Right cardiac atrium (tissue), 5 donors: ENCODE measurements at regions not wholly inside any gene's neighbourhood (a gene's known extent, or its start where the extent isn't known, plus 50 kb on each side); places are given as distances from the start of the nearest gene placed in this dataset.
"Not testable (repeated sequence)": the region's sequence is repeated elsewhere in the genome, so short reads cannot be mapped to it uniquely, and the experiment has no call there.

ENCODE experiments used
- ATAC-seq, 2 donors: fragments of 200-7000 bp; cut with Tn5 transposase; one replicate each; pipeline versions ENCODE4 v1.8.0 to v1.9.1; 2020; ENCODE audit warnings: moderate library complexity in 2 of 2, mild to moderate bottlenecking in 1 of 2
- DNase-seq, 3 donors: peaks; one replicate each; pipeline ENCODE4 v3.0.0-alpha.2; 2020
- H3K27ac ChIP-seq: one replicate; pipeline ENCODE4 v1.5.1; 2013; ENCODE audit warnings: mild to moderate bottlenecking, low read length, control low read depth, moderate library complexity
- H3K27me3 ChIP-seq: one replicate; pipeline ENCODE4 v1.6.1; 2013; ENCODE audit not compliant: control insufficient read depth, insufficient read depth
- H3K4me1 ChIP-seq: one replicate; pipeline ENCODE4 v1.6.1; 2013; ENCODE audit warnings: low read length; ENCODE audit not compliant: control insufficient read depth, insufficient read depth
- H3K4me3 ChIP-seq: one replicate; pipeline ENCODE4 v1.5.1; 2013; ENCODE audit warnings: low read length, control low read depth
- H3K9me3 ChIP-seq: one replicate; pipeline ENCODE4 v1.6.1; 2013; ENCODE audit warnings: low read length; ENCODE audit not compliant: control insufficient read depth
- WGBS: extraction: QIAGEN DNeasy Blood & Tissue Kit; methylation state at CpG from one replicate; pipeline ENCODE4 v1.1.7; 2013; 5-methylcytosine and 5-hydroxymethylcytosine counted together
- intact Hi-C, 4 donors: fragments of 100-400 bp; cut with DNase I; formaldehyde crosslinking; loops; one replicate each; pipeline versions ENCODE4 v1.11.0 to v1.14.0; 2022 to 2023
- donor health status: healthy with polysubstance abuse.
- donor health status: DM: no; HTN: yes; CAD: no.
- donor health status: DM: no; HTN: no; CAD: no.
- donor health status: DM: no; HTN: yes; CAD: no; lungs with severe emphysema.
- donor health status: DM: yes; HTN: yes; CAD: no.

- Histone ChIP-seq H3K27ac (no peak overlapping the region), H3K4me3 (no peak overlapping the region), H3K27me3 (no peaks in the 10 kb centered on the region), H3K4me1 (no peaks in the 10 kb centered on the region), H3K9me3 (no peaks in the 10 kb centered on the region)
- no peak for ATAC-seq
- WGBS, result 76% methylated on average over 18 of the region's 18 CpGs
- peak in 1 of 3 donors; percentile 6 for DNase-seq
- intact Hi-C loops, result no loop called here
These were observed 650.3 kb upstream of the ALG10B start for GRCh38 chr12:37666069-37666781.

DNA sequence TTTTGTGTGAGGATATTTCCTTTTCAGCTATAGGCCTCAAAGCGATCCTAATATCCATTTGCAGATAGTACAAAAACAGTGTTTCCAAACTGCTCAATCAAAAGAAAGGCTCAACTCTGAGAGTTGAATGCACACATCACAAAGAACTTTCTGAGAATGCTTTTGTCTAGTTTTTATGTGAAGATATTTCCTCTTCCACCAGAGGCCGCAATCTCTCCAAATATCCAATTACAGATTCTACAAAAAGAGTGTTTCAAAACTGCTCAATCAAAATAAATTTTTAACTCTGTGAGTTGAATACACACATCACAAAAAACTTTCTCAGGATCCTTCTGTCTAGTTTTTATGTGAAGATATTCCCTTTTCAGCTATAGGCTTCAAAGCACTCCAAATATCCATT, 648.0 kb upstream of the ALG10B start:
- intact Hi-C loops, H3K4me3 ChIP-seq, DNase-seq, ATAC-seq, H3K27ac ChIP-seq, H3K9me3 ChIP-seq, H3K4me1 ChIP-seq, H3K27me3 ChIP-seq: not testable (repeated sequence)
- 84% methylated on average over 2 of the region's 2 CpGs for WGBS

DNA sequence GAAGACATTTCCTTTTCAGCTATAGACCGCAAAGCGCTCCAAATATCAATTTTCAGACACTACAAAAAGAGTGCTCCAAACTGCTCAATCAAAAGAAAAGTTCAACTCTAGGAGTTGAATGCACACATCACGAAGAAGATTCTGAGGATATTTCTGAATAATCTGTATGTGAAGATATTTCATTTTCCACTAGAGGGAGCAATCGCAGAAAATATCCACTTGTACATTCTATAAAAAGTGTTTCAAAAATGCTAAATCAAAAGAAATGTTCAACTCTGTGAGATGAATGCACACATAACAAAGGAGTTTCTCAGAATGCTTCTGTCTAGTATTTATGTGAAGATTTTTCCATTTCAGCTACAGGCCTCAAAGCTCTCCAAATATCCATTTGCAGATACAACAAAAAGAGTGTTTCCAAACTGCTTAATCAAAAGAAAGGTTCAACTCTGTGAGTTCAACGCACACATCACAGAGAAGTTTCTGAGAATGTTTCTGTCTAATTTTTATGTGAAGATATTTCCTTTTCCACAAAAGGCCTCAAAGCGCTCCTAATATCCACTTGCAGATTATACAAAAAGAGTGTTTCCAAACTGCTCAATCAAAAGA, 643.8 kb upstream of the ALG10B start:
- no peak overlapping the region for H3K27ac ChIP-seq
- no peak for DNase-seq
- no peaks in the 10 kb centered on the region for H3K4me1 ChIP-seq
- no peaks in the 10 kb centered on the region for H3K9me3 ChIP-seq
- no peak overlapping the region for H3K4me3 ChIP-seq
- 60% methylated on average over 6 of the region's 6 CpGs for WGBS
- no peaks in the 10 kb centered on the region for H3K27me3 ChIP-seq
- intact Hi-C loops, result no loop called here
- ATAC-seq, result no peak

GRCh38 chr12:37720846-37721245, 595.7 kb upstream of the ALG10B start:
- H3K4me1 ChIP-seq, result no peaks in the 10 kb centered on the region
- no peaks in the 10 kb centered on the region for H3K9me3 ChIP-seq
- no peak for DNase-seq
- no peaks in the 10 kb centered on the region for H3K27me3 ChIP-seq
- intact Hi-C loops, result no loop called here
- WGBS, result 72% methylated on average over 5 of the region's 5 CpGs
- no peak overlapping the region for H3K27ac ChIP-seq
- H3K4me3 ChIP-seq, result no peak overlapping the region
- ATAC-seq, result no peak

DNA sequence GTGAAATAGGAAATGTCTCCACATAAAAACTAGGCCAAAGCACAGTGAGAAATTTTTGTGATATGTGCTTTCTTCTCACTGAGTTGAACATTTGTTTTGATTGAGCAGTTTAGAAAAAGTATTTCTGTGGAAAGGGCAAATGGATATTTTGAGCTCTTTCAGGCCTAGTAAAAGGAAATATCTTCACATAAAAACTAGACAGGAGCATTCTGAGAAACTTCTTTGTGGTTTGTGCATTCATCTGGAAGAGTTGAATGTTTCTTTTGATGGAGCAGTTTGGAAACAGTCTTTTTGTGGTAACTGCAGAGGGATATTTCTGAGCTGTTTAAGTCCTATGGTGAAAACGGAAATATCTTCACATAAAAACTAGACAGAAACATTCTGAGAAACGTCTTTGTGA, 582.7 kb upstream of the ALG10B start:
- H3K4me1 ChIP-seq, result no peaks in the 10 kb centered on the region
- H3K9me3 ChIP-seq, result peaks cover 4% of the 10 kb centered on the region
- H3K4me3 ChIP-seq, result no peak overlapping the region
- intact Hi-C loops, result no loop called here
- no peaks in the 10 kb centered on the region for H3K27me3 ChIP-seq
- ATAC-seq (no peak), DNase-seq (no peak)
- no peak overlapping the region for H3K27ac ChIP-seq
- WGBS, result 35% methylated on average over 2 of the region's 2 CpGs
